GM10248 (cell line): ENCODE measurements at regions not wholly inside any gene's neighbourhood (a gene's known extent, or its start where the extent isn't known, plus 50 kb on each side); places are given as distances from the start of the nearest gene placed in this dataset.

Experiments used
- CTCF ChIA-PET: fragments of 300-600 bp; sonication (Branson Sonifier 250); formaldehyde crosslinking; extraction: SDS; loops from one replicate; lab custom pipeline; 2021; ENCODE audit warnings: antibody characterized with exemption; lab: Yijun Ruan, JAX
- POLR2A ChIA-PET: fragments of 350-650 bp; sonication (Branson Sonifier 250); formaldehyde crosslinking; extraction: SDS; loops from one replicate; lab custom pipeline; 2020; ENCODE audit warnings: antibody characterized with exemption; lab: Yijun Ruan, JAX
- DNase-seq: peaks from one replicate; pipeline ENCODE4 v3.0.0; 2012; ENCODE audit errors: extremely low spot score
- TF ChIP-seq, protein P1 (sequence below): IDR thresholded peaks from 2 replicates; pipeline ENCODE4 v1.5.1; 2012; ENCODE audit warnings: mild to moderate bottlenecking, low read depth; ENCODE audit errors: extremely low read depth, missing control alignments, control extremely low read depth

DNA sequence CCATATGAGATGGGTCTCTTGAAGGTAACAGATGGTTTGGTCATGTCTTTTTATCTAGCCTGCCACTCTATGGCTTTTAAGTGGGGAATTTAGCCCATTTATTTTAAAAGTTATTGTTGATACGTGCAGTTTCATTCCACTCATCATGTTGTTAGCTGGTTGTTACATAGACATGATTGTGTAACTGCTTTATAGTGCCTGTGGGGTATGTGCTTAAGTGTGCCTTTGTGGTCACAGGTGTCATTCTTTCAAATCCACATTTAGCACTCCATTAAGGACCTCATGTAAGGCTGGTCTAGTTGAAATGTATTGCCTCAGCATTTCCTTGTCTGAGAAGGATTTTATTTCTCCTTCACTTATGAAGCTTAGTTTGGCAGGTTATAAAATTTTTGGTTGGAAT is 263.8 kb upstream of the LUZP2 start:
- ChIA-PET POLR2A (no interaction called here), CTCF (no interaction called here)
- DNase-seq, result no peak
- TF ChIP-seq, protein P1, sequence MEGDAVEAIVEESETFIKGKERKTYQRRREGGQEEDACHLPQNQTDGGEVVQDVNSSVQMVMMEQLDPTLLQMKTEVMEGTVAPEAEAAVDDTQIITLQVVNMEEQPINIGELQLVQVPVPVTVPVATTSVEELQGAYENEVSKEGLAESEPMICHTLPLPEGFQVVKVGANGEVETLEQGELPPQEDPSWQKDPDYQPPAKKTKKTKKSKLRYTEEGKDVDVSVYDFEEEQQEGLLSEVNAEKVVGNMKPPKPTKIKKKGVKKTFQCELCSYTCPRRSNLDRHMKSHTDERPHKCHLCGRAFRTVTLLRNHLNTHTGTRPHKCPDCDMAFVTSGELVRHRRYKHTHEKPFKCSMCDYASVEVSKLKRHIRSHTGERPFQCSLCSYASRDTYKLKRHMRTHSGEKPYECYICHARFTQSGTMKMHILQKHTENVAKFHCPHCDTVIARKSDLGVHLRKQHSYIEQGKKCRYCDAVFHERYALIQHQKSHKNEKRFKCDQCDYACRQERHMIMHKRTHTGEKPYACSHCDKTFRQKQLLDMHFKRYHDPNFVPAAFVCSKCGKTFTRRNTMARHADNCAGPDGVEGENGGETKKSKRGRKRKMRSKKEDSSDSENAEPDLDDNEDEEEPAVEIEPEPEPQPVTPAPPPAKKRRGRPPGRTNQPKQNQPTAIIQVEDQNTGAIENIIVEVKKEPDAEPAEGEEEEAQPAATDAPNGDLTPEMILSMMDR, result no peak

DNA sequence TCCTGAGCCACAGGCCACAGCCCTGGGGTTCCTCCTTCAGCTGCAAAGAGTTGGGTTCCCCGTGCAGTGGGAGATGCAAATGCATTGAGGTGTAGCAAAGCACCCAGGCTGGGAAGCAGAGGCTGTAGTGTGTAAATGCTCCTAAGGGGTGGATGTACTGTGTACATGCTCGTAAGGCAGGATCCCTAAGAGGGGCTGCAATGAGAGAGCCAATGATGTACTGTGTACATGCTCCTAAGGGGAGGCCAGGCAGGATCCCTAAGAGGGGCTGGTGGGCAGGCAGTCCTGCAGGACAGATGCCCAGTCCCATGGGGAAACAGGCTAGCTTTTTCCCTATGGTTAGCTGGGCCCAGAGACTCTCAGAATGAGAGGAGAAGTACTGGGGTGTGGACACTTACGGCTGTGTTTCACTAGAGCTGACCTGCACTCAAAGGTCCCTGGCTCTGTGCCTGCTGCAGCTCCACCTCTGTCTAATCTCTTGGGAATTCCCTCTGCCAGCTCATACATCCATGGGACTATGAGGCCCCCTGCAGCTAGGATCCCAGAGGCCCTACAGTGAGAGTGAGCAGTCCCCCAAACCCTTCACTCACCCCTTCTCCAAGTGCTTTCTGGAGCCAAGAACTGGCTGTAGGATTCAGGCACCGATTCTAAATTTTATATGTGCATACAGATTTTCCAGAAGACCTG is 261.9 kb upstream of the LUZP2 start:
- ChIA-PET POLR2A (no interaction called here), CTCF (interaction anchor here (1.2 kb wide), 2 partner anchors 11 to 18 kb away, joined by 3 read pairs; no protein-coding TSS in a partner anchor)
- TF ChIP-seq, protein P1, result no peak
- no peak for DNase-seq

DNA sequence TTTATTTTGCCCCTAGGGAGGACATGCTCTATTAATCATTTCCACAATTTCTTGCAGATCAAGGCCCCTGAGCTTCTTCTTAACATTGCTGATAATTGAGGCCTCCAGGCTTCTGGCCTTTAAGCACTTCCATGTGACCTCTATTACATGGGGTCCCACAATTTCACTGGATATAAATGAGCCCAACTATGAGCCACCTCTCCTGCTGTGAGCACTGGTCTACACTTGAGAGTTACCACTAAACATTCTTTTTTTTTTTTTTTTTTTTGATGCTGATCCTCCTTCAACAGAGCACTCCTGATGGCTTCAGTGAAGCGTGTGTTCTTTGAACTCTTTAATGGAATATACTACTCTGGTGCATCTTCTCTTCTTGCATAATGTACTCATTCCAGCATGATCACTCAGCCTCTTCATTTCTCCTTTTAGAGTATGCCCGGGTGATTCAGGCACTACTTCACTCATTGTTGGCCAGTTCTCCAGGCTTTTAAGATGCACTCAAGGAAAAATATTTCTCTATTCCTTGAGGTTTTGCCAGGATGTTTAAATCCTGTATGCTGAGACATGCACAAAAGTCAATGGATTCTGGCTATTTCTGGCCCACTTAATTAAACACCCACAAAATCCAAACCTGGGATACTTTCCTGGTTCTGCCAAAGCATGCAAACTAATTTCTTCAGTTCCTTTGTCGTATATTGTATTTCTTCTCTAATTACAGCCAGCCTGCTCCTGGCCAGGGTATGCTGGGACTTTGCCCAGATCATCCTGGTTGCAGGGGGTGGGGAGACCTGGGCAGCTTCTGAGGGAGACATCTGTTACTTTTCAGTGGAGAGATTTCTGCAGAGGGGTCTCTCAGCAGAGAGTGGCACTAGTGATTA is 257.8 kb upstream of the LUZP2 start:
- no peak for DNase-seq
- ChIA-PET POLR2A (no interaction called here), CTCF (interaction anchor here (1.7 kb wide), 1 partner anchor 8 kb away, joined by 5 read pairs; no protein-coding TSS in a partner anchor)
- TF ChIP-seq, protein P1, result no peak

DNA sequence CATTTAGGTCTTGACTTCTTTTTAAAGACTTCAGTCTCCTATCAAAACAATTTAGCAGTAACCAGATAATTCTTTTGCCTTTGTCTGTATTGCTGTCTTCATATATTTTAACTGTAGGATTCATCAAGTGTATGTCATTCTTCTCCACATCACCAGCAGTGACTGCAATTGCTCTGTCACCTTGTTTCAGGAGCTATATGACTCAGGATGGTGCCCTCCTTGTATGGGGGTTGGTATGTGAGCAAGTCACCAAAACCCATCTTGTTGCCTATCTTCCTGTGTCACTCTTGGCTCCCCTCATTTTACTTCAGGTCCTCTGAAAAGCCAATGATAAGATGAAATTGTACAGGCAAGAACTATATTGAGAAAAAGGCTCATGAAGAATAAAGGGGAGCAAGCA is 256.9 kb upstream of the LUZP2 start:
- DNase-seq, result no peak
- CTCF ChIA-PET, result interaction anchor here (0.9 kb wide), 1 partner anchor 12 kb away, joined by 3 read pairs; no protein-coding TSS in a partner anchor
- TF ChIP-seq, protein P1, result no peak
- POLR2A ChIA-PET, result no interaction called here

DNA sequence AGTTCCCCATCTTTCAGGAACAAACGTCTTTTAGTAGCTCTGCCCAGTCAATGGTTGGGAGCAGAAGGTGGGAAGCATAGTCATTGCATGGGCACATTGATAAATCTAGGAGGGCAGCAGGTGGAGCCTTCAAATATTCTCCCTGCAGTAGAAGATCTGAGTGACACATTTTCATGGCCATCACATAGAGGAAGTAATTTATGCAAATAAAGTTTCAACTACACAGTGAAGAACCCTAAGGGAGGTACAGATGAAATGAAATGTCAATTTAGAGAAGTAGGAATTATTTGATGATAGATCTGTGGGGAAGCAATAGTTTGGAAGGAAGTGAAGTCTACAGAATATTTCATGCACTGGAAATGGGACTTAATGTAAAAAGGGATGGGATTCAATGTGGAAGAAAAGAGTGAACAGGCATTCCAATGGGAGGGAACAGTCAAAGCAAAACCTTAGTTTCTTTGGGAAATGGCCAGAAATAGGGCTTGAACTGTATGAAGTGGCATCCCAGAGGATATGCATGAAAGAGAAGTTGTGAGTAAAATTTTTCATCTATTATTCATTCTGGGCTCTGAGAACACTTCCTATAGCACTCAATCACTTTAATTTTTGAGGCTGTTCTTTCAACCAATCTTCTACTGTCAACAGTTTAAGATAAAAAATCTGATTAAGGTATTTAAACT is 256.2 kb upstream of the LUZP2 start:
- TF ChIP-seq, protein P1, result no peak
- no peak for DNase-seq
- POLR2A ChIA-PET, result no interaction called here
- CTCF ChIA-PET, result interaction anchor here (0.9 kb wide), 1 partner anchor 11 kb away, joined by 3 read pairs; no protein-coding TSS in a partner anchor

DNA sequence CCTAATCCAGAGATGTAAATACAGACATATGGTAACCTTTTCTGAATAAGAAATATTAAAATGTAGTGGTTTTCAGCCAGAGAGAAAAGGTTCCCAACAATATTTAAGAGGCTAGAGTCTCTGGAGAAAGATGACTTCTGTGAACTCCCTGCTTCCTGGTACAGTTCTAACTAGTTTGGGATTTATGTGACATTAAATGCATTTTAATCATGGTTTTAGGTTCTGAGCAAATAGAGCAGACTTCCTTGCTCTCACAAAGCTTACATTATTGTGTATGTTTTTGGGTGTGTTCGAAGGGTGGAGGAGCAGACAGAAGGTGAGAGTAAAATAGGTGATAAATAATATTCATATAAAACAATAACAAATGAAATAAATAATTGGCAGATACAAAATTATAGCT is 250.1 kb upstream of the LUZP2 start:
- DNase-seq, result no peak
- POLR2A ChIA-PET, result no interaction called here
- CTCF ChIA-PET, result interaction anchor here (1.3 to 1.6 kb wide), 2 partner anchors 9 to 12 kb away, joined by 3 to 5 read pairs; no protein-coding TSS in a partner anchor
- TF ChIP-seq, protein P1, result no peak
